Dermis blood vessel endothelial cell (primary cell): ENCODE measurements at regions not wholly inside any gene's neighbourhood (a gene's known extent, or its start where the extent isn't known, plus 50 kb on each side); places are given as distances from the start of the nearest gene placed in this dataset.

Experiments used
- DNase-seq: peaks from one replicate; pipeline ENCODE4 v3.0.0; 2010

DNA sequence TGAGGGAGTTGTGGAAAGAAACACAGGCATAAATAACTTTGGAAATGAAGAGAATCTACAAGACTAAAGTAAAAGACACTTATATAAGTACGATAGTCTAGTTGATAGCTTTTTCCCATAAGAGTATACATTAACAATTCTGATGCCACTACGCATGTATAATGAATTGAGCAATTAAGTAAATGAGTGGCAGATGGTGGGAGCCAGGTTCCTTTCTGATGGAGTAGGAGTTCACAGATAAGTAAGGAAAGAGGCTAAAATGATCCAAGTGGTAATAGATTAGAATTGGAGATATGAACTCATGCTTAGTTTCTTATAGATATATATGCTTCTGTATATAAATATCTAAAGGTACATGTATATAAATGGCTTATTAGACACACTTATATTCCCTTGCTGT, 368.3 kb downstream of the FAM181B start:
- no peak for DNase-seq

DNA sequence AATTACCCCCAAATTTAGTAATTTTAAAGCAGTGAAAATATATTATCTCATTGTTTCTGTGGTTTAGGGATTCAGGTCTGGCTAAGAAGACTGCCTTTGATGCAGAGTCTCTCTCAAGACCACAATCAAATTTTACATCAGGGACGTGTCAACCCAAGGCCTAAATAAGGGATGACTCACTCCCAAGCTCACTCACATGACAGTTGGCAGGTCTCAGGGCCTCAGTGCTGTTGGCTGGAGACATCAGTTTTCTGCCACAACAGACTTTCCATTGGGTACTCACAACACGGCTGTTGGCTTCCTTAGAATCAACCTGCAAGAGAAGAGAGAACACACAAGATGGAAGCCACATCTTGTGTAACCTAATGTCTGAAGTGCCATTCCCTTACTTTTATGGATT, 377.3 kb downstream of the FAM181B start:
- DNase-seq: no peak

DNA sequence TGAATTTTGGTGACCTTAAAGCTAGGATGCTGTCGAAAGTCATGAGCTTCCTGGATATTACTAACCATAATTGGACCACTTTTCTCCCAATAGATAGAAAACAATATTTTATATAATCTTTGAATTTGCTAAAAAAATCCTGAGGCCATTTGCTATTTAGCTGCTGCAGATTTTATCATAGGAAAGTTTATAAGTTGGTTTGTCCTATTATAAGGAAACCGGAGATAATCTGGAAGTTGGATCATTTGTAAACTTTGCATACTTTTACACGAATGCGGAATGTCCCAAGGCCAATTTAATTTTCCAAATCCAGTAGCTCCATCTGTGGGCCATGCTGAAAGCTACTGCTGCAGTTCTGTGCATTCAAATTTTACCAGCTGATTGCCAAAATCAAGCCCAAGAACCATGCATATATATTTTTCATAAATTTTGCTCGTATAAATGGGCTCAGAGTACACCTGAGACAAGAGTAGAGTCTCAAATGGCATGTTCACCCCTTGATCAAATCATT, 378.3 kb downstream of the FAM181B start:
- no peak for DNase-seq

DNA sequence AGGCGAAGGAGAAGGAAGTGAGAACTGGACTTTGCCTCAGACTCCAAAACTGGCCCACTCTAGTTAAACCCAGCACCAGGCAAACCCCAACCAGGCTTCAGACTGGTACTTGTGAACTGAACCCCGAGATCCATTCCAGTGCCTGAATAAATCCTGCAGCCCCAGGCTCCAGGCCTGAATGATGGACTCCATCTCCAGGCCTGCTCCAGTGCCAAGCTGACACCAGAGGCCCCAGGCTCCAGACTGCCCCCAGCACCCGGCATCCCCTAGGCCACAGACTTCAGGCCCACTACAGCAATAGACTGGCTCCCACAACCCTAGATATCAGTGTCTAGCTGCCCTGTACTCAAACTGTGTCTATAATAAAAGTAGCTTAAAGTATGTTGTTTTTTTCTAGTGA, 406.8 kb downstream of the FAM181B start:
- no peak for DNase-seq

DNA sequence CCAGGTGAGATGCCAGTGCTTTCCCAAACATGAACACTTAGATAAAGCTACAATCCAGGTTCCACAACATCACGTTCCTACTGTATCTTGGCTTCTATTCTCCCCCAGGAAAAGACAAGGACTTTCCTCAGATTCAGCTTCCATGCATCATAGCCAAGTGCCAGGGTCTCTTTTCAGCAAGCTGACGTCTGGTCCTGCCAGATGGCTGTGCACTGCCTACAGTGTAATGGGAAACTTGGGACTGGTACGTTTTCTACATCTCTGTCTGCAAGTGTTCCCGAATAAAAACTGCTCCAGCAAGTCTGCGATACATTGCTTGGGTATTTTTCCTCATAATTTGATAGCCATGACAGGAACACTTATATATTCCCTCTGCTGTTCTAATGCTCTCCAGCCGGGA, 412.5 kb downstream of the FAM181B start:
- DNase-seq: no peak

DNA sequence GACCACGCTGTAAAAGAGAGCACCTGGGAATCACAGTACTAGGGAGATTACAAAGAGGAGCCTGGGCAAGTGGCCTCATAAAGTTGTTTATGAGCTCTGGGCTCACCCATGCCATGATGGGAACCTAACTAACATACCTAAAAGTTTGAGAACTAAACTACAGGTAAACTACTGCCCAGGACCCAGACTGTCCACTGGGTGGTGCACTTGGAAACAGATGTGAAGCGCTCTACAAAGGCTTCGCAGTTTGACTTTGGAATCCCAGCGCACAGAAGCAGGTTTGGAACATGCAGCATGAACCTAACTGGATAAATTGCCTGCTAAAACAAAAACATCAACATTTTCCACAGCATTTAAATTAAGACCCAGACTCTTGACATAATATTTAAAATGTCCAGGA, 418.6 kb downstream of the FAM181B start:
- DNase-seq: no peak

DNA sequence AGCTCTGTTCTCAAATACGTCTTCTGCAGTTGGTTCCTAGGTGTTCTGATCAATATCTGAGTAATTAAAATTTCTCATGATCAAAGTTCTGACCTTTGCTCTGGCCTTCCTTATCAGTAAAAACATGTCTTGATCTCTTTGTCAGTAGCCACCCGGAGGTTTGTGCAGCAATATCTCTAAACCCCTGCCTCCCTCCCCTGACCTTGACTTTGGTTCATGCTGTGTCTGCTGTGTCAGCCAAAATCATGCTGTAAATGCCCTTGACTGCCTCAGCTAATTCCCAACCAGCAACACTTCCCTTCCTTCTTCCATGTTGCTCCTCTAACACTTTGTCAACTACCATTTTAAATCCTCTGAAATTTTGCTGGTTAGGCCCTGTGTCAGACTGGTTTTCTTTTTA, 424.7 kb downstream of the FAM181B start:
- DNase-seq: no peak

DNA sequence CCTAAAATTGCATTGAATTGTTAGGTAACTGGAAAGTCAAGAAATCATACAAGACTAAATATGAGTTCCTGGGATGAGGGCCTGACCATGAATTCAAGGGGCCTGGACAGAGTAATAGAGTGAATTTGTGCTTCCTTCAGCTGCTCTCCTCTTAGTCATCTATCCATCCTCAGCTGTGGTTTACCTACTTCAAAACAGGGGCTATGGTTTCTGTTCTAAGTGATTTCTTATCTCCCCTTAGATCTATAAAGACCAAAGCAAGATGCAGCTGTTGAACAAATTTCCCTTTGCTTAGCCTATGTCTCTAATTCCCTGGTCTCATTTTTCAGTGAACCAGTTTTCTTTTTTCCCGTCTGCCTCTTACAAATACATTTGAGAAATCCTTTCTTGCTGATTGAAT, 428.5 kb downstream of the FAM181B start:
- DNase-seq: no peak

DNA sequence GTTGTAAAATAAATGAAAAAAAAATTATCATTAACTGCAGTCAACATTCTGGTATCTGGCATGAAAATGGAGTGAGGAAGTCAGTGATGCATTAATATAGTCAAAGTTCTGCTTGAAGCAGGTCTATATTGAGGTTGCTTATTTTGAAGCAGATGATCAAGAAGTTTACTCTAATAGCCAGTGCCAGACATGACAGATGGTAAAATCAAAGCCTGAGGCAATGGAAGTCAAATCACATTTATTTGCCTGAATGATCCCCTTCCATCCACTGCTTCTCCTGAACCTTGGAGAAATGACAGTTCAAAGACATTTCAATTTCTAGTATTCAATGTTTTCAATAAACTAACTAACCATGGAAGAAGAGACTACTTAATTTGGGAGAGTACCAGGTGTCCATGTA, 430.0 kb downstream of the FAM181B start:
- no peak for DNase-seq

DNA sequence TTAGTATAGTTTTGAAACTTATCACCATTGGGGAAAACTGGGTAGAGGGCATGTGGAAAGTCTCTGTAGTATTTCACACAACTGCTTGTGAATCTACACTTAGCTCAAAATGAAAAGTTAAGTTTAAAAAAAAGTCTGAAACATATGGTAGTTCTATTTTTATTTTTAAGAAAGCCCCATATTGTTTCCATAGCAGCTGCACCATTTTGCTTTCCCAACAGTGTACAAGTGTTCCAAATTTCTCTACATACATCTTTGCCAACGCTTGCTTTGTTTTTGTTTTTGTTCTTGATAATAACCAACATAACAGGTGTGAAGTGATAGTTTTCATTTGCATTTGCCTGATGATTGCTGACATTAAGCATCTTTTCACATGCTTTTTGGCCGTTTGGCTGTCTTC, 445.2 kb downstream of the FAM181B start:
- no peak for DNase-seq

DNA sequence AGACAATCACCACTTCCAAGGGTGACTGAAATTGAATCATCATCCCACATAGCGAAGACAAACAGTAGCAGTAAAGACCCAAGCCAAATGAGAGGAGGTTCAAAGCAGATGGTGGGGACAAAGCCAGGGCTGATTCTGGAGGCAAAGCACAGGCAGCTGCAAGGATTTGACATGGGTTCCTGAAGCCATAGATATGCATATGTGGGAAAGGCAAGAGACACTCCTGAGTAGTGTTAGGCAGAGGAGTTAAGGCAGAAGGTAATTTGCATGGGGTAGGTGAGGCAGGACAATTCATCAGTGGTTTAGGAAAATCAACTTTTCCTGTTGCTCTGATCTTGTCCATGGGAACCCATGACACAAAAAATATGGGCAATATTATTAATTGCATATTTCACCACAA, 462.8 kb downstream of the FAM181B start:
- DNase-seq: no peak

DNA sequence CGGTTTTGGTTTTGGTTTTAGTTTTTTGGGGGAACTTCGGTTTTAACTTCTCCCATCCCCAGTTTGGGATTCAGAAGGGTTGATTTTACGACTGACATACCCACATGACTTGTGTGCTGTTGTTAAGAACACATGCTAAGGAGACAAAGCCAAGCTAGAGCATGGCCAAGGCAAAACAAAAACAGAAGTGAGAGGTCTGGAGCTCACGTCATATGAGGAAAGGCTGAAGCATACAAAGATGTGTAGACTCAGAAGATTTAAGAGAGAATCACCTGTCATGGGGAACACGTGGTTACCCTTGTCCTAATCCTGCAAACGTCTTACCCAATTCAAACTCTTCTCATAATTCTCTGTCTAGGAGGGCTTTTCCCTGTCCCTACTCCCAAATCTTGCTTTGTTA, 465.0 kb downstream of the FAM181B start:
- DNase-seq: no peak

DNA sequence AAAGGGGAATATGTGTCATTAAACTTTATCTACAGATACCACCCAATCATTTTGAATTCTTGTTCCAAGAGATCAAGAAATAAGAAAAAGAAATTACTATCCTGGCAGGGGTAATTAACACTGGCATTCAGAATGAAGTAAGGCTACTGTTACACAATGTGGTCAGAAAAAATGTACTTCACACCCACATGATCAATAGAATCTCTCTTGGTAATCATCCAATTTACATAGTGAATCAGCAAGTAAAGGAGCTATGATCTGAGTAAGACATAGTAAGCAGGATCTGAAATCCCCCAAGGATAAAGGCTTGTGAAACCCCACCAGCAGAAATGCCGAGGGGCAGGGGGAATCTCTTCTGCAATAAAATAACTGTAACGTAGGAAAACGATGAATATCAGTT, 466.5 kb downstream of the FAM181B start:
- DNase-seq: no peak

DNA sequence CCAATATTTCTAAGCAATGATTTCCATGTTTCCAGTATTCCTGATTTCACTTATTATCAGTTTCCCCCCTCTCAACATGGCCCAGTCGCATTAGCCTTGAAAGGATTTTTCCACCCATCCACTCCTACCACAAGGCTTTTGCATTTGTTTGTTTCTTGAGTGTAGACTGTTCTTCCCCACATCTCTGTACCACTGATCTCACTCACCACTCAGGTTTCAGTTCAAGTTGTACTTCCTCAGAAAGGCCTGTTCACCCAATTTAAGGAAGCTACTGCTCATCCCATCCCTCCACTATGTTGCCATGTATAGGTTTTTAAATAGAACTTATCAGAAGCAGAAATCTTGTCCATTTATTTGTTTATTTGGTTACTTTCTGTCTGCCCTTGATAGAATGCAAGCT, 472.3 kb downstream of the FAM181B start:
- DNase-seq: no peak

DNA sequence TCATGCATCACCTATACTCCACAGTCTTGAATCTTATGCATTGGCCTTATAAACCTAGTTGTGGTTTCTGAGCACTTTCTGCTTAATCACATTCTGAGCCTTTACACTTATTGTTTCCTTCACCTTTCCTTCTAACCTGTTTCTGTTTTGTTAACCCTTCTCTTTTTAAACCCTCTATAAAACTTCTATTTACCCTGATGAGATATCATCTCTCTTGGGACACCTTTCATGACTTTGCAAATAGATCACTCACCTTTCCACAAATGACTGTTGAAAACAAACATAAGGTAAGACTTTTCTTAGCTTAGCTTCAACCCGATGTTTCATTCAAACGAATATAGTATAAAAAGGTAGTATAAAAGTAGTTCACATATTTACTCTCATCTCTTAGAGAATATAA, 483.6 kb downstream of the FAM181B start:
- DNase-seq: no peak

DNA sequence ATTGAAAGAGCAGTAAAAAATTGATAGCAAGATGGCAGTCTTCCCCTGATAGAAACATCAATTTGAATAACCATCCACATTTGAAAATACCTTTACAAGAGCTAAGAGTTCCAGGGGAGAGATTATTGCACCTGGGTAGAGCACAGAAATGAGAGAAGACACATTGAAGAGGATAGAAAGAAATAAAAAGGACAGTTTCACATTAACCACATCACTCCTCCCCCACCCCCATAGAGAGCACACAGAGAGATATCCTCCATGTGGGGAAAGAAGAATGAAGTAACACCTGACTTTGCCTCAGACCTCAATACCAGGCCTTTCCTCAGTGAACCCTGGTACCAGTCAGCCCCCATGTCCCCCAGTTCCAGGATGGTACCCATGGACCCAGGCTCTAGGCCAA, 486.7 kb downstream of the FAM181B start:
- DNase-seq: no peak

DNA sequence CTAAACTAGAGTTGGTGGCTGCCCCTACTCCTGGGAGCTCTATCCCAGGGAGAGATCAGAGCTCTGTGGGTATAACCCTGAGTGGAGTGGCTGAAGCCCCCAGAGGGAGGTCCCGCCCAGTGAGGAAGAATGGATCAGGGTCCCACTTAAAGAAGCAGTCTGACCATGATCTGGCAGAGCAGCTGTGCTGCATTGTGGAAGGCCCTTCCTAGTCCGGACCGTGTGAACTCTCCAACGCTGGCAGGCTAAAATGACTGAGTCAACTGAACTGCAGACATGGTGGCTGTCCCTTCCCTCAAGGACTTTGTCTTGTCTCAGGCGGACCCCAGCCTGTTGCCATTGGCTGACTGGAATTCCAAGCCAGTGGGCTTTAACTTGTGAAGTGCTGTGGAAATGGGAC, 494.2 kb downstream of the FAM181B start:
- DNase-seq: no peak

DNA sequence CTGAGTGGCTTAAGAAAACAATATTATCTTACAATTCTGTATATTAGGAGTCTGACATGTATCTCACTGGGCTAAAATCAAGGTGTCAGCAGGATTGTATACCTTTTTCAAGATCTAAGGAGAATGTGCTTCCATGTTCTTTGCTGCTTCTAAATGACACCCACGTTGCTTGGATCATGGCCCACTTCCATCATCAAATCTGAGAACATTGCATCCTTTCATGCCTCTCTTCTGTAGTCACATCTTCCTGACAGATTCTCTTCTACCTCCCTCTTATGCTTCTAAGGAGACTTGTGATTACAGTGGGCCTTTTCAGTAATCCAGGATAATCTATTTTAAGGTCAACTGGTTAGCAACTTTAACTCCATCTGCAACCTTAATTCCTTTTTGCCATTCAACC, 499.4 kb downstream of the FAM181B start:
- no peak for DNase-seq

DNA sequence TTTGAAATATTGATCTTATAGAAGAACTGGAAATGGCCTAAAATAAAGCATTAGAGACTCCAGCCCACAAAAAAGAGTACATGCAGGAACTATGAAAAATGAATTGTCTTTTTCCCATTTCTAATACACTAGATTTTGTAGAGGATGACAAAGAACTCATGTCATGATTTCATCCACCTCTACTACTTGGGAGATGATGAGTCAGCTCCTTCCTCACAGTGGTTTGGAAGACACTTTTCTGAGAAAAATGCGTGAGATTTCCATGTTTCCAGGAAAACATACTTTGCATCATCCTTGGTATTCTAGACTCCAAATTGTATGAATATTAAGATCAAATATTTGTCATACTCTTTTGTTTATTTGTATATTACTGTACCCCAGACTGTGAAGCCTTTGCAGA, 500.5 kb downstream of the FAM181B start:
- no peak for DNase-seq

DNA sequence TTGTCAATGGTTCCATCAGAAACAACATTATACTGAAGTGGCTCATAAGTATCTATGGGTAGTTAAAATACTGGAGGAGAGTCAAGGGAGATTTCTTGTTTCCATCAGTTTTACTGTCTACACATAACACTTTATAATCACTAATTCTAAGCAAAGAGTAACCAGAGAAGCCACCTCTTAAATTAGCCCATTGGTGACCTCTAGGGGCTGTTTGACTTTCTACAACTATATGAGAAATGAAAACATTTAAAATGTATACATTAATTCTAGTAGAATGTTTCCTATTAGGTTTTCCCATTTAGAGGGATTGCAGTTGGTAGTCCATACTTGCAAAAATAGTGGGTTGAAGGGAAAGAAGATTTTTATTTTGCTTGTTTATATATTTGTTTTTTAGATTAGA, 504.3 kb downstream of the FAM181B start:
- no peak for DNase-seq

DNA sequence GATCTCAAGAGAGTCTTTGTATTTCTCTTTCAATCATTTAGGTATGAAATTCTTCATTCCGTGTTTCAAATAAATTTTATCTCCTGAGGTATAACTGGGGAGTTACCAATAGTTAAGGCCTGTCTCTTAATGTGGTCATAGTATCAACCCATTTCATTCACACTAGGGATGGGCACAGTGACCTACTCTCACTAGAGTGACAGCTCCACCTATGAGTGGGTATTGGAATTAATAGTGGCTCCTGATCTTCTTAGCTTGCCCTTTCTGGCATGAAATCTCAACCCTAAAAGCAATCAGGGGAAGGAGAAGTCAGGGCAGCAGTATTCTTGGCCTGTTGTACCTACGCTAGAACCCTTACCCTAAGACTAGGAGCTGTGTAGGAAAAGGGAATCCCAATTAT, 507.7 kb downstream of the FAM181B start:
- no peak for DNase-seq

DNA sequence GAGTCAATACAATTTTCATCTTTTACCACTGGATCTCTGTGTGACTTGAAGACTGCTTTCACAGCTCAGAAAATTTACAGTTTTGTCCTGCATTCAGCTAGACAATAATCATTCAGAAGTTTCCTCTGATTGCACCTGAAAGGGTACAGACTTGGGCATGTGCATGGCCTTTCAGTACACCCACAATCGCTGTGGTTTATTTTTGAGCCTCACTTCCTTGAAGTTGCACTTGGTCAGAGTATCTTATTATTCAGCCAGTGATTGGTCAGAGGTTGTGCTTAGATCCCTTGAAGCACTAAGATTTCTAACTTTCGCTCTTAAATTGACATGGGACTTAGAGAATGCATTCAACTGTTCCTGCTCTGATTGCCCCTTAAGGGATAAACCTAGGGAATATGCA, 508.2 kb downstream of the FAM181B start:
- DNase-seq: no peak

DNA sequence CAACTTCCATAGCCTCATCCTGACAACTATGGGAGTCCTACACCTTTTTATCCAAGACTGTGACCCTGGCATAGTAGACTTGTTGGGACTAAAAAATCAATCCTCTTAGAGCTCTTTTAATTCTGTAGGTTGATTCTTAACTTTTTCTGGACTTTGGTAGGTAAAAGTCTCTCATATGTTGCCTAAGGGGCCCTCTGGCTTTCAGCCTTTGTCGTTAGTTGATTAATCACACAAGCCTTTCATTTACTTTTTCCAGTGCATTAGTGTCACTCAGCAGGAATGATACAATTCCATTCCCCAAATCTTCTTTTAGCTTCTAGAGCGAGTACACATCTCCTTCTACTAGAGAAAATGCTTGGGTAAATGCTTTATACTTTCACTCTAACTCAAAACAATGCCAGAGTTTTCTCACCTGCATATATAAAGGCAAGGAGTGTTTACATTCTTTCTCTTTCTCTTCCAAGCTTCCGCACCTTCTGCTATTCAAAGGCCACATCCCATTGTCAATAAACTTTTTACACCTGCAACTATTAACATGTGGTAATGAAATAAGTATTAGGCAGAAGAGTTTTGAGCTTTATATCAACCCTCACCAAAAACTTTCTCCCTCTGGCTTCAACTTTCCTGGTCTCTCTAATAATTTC, 516.6 kb downstream of the FAM181B start:
- DNase-seq: no peak

DNA sequence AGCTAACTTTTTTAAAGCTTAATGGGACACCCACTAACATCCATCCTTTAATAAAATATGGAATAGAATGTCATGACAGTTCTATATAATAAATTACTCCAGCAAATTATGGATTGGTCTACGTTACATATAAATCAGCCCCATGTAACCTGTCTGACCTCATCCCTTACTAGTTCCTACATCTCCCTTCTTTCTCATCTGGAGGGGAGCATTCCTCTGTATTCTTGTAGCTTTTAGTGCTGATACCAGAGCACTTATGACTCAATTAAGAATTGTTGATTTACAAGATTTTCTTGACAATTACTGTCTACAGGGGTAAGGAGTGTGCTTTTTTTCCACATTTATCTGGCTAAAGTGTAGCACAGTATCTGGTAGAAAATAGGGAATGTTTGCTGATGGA, 523.7 kb downstream of the FAM181B start:
- no peak for DNase-seq

DNA sequence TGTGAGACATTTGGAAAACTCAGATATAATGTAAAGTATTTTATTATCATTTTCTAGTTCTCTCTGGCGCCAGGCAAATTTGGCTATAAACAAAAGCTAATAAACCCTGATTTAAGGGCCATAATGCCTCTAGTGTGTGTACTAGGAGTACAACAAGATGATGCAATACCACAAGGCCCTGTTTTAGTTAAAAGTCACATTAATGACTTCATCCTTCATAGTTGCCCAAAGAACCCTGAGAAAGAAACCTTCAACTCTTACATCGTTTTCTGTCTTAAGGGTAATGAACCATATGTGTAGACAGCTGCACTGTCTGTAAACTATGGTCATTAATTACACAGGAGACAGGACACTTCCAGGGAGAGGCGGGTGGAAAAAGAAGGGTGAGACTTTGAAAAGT, 538.4 kb downstream of the FAM181B start:
- DNase-seq: no peak

DNA sequence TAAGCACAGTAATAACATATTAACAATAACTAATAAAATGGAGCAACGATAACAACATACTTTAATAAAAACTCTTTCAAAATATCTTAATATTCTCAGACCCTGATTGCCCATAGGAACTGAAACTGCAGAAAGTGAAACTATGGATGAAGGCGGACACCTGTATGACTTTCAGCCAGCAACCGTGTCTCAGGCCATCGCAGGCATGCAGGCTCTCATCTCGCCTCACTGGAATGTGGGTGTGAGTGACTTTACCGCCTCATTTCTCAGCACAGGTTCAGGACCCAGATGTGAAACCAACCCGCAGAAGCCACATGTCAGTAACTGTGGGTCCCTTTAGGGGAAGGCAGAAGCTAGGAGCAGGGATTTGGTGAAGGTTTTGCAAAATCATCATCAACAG, 539.1 kb downstream of the FAM181B start:
- no peak for DNase-seq
